ENCODE measurements at regions not wholly inside any gene's neighbourhood (a gene's known extent, or its start where the extent isn't known, plus 50 kb on each side); places are given as distances from the start of the nearest gene placed in this dataset.

DNA sequence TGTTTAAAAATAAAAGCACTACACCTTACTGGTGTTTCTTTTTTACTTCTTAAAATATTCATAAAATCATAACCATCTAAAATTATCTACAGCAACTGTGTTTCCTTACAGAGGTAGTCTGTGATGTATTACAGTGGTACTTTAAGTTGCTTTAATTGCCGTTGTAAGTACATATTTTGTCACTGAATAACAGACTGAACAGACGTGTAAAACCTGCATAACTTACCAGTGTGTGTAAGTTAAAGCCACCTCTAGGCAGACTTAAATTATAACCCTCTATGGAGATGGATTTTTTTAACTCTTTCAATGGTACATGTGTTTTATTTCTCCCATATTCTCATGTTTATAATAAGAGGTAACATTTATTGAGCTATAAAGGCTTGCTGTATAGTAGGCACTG lies 166.8 kb downstream of the NR4A2 start:
- TF ChIP-seq ZNF384 (IDR thresholded peaks at IDR 0.05) (no peak), SP1 (IDR thresholded peaks at IDR 0.05) (no peak)
